NOMO-1 (cell line): ENCODE measurements at regions not wholly inside any gene's neighbourhood (a gene's known extent, or its start where the extent isn't known, plus 50 kb on each side); places are given as distances from the start of the nearest gene placed in this dataset.
A peak's percentile ranks its signal among the peaks of the same experiment; 100 is the strongest.

Experiments used
- DNase-seq, 2 experiments: peaks; one replicate each; lab custom pipeline; 2025; ENCODE audit not compliant: unreplicated experiment in 2 of 2; lab: John Stamatoyannopoulos, UW

- DNase-seq: no peak
Measured at GRCh38 chr12:87690236-87690810, 338.9 kb downstream of the C12orf50 start.

GRCh38 chr12:87689196-87689595, 340.0 kb downstream of the C12orf50 start:
- DNase-seq: no peak

GRCh38 chr12:87687362-87687761, 341.8 kb downstream of the C12orf50 start:
- DNase-seq: no peak

GRCh38 chr12:87685696-87686095, 343.5 kb downstream of the C12orf50 start:
- DNase-seq: no peak

GRCh38 chr12:87679251-87679650, 349.9 kb downstream of the C12orf50 start:
- no peak for DNase-seq

- no peak for DNase-seq
Measured at GRCh38 chr12:87678453-87678852, 350.7 kb downstream of the C12orf50 start.

GRCh38 chr12:87676731-87677130, 352.5 kb downstream of the C12orf50 start:
- no peak for DNase-seq

GRCh38 chr12:87671757-87672156, 357.4 kb downstream of the C12orf50 start:
- no peak for DNase-seq

GRCh38 chr12:87670448-87670847, 358.8 kb downstream of the C12orf50 start:
- DNase-seq: no peak

- DNase-seq: peak in 1 of 2 experiments; percentile 8
Measured at GRCh38 chr12:87667378-87667777, 361.8 kb downstream of the C12orf50 start.

- peak in 1 of 2 experiments; percentile 20 for DNase-seq
Measured at GRCh38 chr12:87661786-87662377, 367.3 kb downstream of the C12orf50 start.

- no peak for DNase-seq
Measured at GRCh38 chr12:87660987-87661774, 368.0 kb downstream of the C12orf50 start.

- no peak for DNase-seq
Measured at GRCh38 chr12:87660291-87660690, 368.9 kb downstream of the C12orf50 start.

GRCh38 chr12:87656311-87656710, 372.9 kb downstream of the C12orf50 start:
- no peak for DNase-seq

- no peak for DNase-seq
Measured at GRCh38 chr12:87651670-87652425, 377.4 kb downstream of the C12orf50 start.

- DNase-seq: no peak
Measured at GRCh38 chr12:87642245-87642644, 387.0 kb downstream of the C12orf50 start.

GRCh38 chr12:87618199-87618598, 411.0 kb downstream of the C12orf50 start:
- DNase-seq: no peak

- DNase-seq: no peak
Measured at GRCh38 chr12:87612996-87613395, 416.2 kb downstream of the C12orf50 start.

- DNase-seq: no peak
Measured at GRCh38 chr12:87608321-87608720, 420.9 kb downstream of the C12orf50 start.

GRCh38 chr12:87603727-87604126, 425.5 kb downstream of the C12orf50 start:
- DNase-seq: no peak

- DNase-seq: no peak
Measured at GRCh38 chr12:87599459-87599858, 429.7 kb downstream of the C12orf50 start.
